GM12875 (cell line): ENCODE measurements at regions not wholly inside any gene's neighbourhood (a gene's known extent, or its start where the extent isn't known, plus 50 kb on each side); places are given as distances from the start of the nearest gene placed in this dataset.

Experiments used
- H3K4me3 ChIP-seq: one replicate; pipeline ENCODE4 v1.5.1; 2011; ENCODE audit warnings: low read depth, low read length, control low read depth
- TF ChIP-seq, protein P1 (sequence below): IDR thresholded peaks from 2 replicates; pipeline ENCODE4 v1.5.1; 2011; ENCODE audit warnings: low read depth, mild to moderate bottlenecking, control low read depth, inconsistent platforms, low read length, moderate library complexity, borderline replicate concordance; ENCODE audit not compliant: insufficient read depth

DNA sequence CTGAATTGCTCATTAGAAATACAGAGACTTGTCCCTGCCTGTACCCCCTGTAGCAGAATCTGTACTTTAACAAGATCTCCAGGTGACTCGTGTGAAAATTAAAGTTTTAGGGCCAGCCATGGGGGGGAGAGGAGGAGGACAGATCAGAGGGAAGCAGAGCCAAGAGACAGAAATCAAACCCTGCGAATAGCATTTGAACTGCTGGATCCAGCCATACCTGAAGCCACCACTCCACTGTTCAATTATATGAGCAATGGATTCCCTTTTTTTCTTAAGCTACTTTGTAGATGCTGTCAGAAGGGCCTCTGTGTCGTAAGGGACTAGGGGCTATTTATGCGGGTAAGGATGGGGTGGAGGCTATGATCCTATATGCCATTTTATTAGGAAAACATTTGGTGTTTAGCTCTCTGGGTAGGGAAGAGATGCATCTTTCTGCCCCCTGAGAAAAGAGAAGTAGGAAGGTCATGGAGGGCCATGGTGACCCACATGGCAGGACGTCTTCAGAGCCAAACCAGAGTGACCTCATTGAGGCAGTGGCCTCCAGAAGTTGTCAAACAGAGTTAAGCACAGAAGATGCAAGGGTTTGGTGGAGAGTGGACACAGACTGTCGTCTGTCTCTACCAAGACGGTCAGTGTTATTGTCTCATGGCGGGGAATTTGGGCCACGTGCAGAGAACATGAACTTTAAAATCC is 203.9 kb downstream of the PHETA1 start:
- no peak overlapping the region for H3K4me3 ChIP-seq
- TF ChIP-seq, protein P1, sequence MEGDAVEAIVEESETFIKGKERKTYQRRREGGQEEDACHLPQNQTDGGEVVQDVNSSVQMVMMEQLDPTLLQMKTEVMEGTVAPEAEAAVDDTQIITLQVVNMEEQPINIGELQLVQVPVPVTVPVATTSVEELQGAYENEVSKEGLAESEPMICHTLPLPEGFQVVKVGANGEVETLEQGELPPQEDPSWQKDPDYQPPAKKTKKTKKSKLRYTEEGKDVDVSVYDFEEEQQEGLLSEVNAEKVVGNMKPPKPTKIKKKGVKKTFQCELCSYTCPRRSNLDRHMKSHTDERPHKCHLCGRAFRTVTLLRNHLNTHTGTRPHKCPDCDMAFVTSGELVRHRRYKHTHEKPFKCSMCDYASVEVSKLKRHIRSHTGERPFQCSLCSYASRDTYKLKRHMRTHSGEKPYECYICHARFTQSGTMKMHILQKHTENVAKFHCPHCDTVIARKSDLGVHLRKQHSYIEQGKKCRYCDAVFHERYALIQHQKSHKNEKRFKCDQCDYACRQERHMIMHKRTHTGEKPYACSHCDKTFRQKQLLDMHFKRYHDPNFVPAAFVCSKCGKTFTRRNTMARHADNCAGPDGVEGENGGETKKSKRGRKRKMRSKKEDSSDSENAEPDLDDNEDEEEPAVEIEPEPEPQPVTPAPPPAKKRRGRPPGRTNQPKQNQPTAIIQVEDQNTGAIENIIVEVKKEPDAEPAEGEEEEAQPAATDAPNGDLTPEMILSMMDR = no peak

DNA sequence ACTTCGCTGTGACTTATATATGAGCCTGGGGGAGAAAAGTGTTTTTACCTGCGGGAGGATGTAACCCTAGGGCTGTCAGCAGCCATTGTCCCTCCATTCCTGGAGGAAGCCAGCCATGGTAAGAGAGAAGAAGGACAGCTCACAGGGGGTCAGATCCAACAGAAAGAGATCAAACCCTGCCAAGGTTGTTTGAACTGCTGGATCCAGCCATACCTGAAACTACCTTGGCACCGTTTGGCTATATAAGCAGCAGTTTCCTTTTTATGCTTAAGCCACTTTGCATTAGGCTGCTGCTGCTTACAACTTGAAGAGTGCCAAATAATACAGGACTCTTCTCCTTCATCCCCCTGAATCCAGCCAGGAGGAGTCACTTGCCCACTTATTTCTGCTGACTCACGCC is 205.5 kb downstream of the PHETA1 start:
- TF ChIP-seq, protein P1 = no peak
- no peak overlapping the region for H3K4me3 ChIP-seq

DNA sequence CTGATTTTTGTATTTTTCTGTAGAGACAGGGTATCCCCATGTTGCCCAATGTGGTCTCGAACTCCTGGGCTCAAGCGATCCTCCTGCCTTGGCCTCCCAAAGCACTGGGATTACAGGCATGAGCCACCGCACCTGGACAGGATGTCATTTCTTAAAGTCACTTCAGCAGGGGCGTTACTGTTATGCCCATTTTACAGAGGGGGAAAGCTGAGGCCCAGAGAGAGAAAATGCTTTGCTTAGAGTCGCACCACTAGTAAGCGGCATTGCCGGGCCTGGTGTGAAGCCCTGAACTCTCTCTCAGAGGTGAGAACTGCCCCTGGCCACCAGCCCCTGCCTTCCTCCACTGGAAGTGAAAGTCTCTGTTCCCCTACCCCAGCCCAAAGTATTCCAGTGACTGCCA is 207.0 kb downstream of the PHETA1 start:
- TF ChIP-seq, protein P1 = no peak
- H3K4me3 ChIP-seq = no peak overlapping the region

DNA sequence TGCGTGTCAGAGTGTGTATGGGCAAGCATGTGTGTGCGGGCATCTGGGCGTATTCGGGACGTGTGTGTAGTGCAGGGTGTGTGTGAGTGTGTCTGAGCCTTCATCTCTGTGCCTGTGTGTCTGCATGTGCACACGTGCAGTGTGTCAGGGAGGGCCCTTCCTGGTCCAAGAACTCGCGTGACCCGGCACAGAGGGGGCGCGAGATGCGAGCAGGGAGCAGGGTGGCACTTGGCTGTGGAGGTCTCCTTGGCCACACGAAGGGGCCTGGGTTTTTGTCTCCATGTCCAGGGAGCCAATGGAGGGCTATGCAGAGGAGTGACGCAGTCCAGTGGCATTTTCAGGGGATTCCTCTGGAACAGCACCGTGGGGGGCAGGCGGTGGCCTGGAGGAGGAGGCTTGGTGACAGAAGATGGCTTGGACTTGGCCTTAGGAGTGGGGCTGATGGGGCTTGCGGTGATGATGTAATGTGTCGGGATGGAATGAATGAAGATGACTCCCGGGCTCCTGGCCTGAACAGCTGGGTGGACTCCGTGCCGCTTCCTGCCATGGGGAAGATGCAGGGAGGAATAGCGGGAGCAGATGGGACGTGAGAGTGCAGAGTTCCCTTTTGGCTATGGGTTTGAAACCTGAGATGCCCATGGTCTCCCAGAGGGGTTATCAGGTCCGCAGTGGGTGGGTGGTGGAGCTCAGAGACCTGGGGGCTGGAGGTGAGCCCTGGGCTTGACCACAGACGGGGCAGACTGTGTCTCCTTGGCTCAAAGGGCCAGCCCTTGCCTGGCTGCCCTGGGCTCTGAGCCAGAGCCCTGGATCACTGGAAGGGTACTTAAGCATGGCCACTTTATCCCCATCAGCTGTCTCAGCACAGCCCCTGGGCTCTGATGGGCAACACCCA is 208.3 kb downstream of the PHETA1 start:
- TF ChIP-seq, protein P1 = no peak
- no peak overlapping the region for H3K4me3 ChIP-seq

DNA sequence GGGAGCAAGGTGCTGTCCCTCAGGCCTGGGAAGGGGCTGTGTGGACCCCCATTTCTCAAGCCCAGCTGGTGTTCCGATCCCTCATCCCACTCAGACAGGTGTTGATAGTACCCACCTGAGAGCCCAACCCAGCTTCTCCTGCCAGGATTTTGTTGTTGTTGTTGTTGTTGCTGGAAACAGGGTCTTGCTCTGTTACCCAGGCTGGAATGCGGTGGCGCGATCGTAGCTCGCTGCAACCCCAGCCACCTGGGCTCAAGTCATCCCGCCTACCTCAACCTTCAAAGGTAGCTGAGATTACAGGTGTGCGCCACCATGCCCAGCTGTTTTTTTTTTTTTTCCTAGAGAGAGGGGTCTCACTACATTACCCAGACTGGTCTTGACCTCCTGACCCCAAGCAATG is 209.9 kb downstream of the PHETA1 start:
- no peak overlapping the region for H3K4me3 ChIP-seq
- TF ChIP-seq, protein P1 = no peak

DNA sequence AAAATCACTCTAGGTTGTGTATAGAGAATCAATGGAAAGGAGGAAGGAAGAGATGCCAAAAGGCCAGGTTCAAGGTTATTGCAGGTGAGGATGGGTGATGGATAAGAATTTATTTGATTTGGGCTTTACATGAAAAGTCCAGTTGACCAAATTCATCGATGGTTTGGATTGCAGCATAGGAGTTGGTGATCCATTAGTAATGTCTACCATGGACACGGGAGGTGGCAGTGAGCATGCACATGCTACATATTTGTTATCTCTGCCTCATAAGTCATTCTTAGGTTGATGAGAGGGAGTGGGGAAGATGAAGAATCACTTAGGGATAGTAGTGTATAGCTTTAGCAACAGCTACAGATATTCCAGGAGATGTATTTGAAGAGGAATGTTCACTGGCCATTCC is 211.4 kb downstream of the PHETA1 start:
- no peak overlapping the region for H3K4me3 ChIP-seq
- TF ChIP-seq, protein P1 = no peak
